Ishikawa (cell line): ENCODE measurements at regions not wholly inside any gene's neighbourhood (a gene's known extent, or its start where the extent isn't known, plus 50 kb on each side); places are given as distances from the start of the nearest gene placed in this dataset.

Experiments used
- CREB1 ChIP-seq: IDR thresholded peaks from 2 replicates; pipeline ENCODE4 v1.6.1; 2012; ENCODE audit warnings: low read depth
- TEAD4 ChIP-seq: IDR thresholded peaks from 2 replicates; pipeline ENCODE4 v1.6.1; 2012
- YY1 ChIP-seq: IDR thresholded peaks from 2 replicates; pipeline ENCODE4 v1.6.1; 2012; ENCODE audit warnings: low read depth
- TF ChIP-seq, protein P1 (sequence below): IDR thresholded peaks from 2 replicates; pipeline ENCODE4 v1.6.1; 2012

DNA sequence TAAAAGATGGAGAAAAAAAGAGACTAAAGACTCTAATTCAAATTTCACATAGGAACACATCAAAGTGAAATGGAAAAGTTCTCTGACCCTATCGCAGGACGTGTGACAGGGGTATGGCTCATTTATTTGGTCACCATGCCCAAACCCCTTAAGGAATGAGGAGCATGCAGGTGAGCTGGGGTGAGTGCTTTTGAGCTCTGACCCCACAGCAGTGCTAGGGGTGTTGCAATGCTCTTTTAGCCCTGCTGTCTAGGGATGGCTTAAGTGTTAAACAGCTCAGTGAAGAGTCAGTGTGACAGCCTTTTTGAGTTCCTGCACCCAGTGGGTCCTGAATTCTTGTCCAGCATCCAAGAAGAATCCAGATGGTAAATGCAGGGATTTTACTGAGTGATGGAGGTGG is 143.0 kb upstream of the ANKRD55 start:
- no peak for TF ChIP-seq CREB1
- TF ChIP-seq TEAD4: no peak
- no peak for TF ChIP-seq YY1
- TF ChIP-seq, protein P1, sequence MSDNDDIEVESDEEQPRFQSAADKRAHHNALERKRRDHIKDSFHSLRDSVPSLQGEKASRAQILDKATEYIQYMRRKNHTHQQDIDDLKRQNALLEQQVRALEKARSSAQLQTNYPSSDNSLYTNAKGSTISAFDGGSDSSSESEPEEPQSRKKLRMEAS: no peak
